ENCODE measurements at regions not wholly inside any gene's neighbourhood (a gene's known extent, or its start where the extent isn't known, plus 50 kb on each side); places are given as distances from the start of the nearest gene placed in this dataset.

DNA sequence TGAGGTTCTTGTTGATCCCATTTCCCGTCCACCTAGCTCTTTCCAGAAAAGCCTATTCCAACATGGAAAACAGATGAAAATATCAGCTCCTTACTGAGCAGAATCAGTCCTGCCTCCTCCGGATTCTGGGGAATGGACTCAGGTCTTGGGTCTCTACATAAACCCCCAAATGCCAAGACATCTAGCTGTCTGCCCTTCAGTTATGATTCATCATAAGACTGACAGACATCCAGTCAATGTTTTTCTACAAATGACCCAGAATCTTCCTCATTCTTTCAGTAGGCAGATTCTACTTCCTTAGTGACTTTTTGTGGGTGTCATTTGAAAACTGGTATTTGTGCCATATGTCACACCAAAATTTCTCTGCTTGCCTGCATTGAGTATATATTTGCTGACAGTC is 103.0 kb upstream of the TGFBR2 start:
- H2AFZ ChIP-seq (ENCODE audit: low read depth, low read length), result no peak overlapping the region
- 98% methylated on average over 2 of the region's 2 CpGs for WGBS
- H3K23ac ChIP-seq (ENCODE audit: low read length in 2 of 2), result no peak overlapping the region
- no peak overlapping the region for H3K27ac ChIP-seq (ENCODE audit: low read length, poor library complexity, severe bottlenecking)
- no peak overlapping the region for H4K8ac ChIP-seq (ENCODE audit: low read length)
- H2BK120ac ChIP-seq (ENCODE audit: low read depth, low read length), result no peak overlapping the region
- H2BK5ac ChIP-seq (ENCODE audit: low read depth, low read length, poor library complexity, severe bottlenecking), result no peak overlapping the region
- no peaks in the 10 kb centered on the region for H3K36me3 ChIP-seq (ENCODE audit: control insufficient read depth in 1 of 2, insufficient read depth in 2 of 2, low read depth in 1 of 2, low read length in 2 of 2)
- H3K4me2 ChIP-seq (ENCODE audit: low read length, poor library complexity, severe bottlenecking), result no peak overlapping the region
- no peaks in the 10 kb centered on the region for H3K9me3 ChIP-seq (ENCODE audit: control insufficient read depth, low read length)
- no peak overlapping the region for H3K14ac ChIP-seq (ENCODE audit: low read length in 2 of 2)
- H2BK15ac ChIP-seq (ENCODE audit: low read depth, poor library complexity, severe bottlenecking), result no peak overlapping the region
- H3K27me3 ChIP-seq (ENCODE audit: control insufficient read depth in 1 of 2, insufficient read depth in 1 of 2, low read length in 2 of 2), result no peaks in the 10 kb centered on the region
- no peak overlapping the region for H3K18ac ChIP-seq (ENCODE audit: low read depth in 1 of 2, low read length in 2 of 2)
- no peak overlapping the region for H4K91ac ChIP-seq (ENCODE audit: low read length)
- H2BK12ac ChIP-seq (ENCODE audit: low read length in 2 of 2), result peak overlapping the region in 1 of 2 experiments; percentile 42
- peaks cover 1% of the 10 kb centered on the region for H3K4me1 ChIP-seq (ENCODE audit: control insufficient read depth, insufficient read depth, low read depth, low read length)
- H3K4ac ChIP-seq (ENCODE audit: low read depth in 1 of 2, low read length in 2 of 2), result no peak overlapping the region
- H3K4me3 ChIP-seq (ENCODE audit: insufficient read depth in 1 of 2, low read depth in 1 of 2, low read length in 2 of 2), result no peak overlapping the region
- DNase-seq, result no peak
- H2AK5ac ChIP-seq (ENCODE audit: low read length, severe bottlenecking), result no peak overlapping the region
- no peaks in the 10 kb centered on the region for H3K79me1 ChIP-seq (replicated peaks; ENCODE audit: low read length, poor library complexity, severe bottlenecking)
- H3K9ac ChIP-seq (ENCODE audit: low read length), result no peak overlapping the region

DNA sequence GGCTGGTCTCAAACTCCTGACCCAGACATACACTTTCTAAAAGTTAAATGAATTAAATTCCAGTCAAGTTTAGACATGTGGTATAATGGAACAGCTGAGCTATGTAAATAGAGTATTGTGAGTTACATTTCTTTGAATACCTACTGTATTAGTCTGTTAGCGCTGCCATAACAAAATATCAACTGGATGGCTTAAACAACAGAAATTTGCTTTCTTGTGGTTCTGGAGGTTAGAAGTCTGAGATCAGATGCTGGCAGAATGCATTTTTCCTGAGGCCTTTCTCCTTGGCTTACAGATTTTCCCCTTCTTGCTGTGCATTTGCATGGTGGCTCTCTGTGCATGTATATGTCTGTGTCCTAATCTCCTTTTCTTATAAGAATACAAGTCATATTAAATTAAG is 101.5 kb upstream of the TGFBR2 start:
- Histone ChIP-seq H3K79me1 (replicated peaks; ENCODE audit: low read length, poor library complexity, severe bottlenecking) (no peaks in the 10 kb centered on the region), H2AK5ac (ENCODE audit: low read length, severe bottlenecking) (no peak overlapping the region), H3K4me2 (ENCODE audit: low read length, poor library complexity, severe bottlenecking) (no peak overlapping the region), H3K18ac (ENCODE audit: low read depth in 1 of 2, low read length in 2 of 2) (no peak overlapping the region), H3K4me1 (ENCODE audit: control insufficient read depth, insufficient read depth, low read depth, low read length) (peaks cover under 1% of the 10 kb centered on the region), H3K27me3 (ENCODE audit: control insufficient read depth in 1 of 2, insufficient read depth in 1 of 2, low read length in 2 of 2) (no peaks in the 10 kb centered on the region), H3K4ac (ENCODE audit: low read depth in 1 of 2, low read length in 2 of 2) (no peak overlapping the region), H3K14ac (ENCODE audit: low read length in 2 of 2) (no peak overlapping the region), H2AFZ (ENCODE audit: low read depth, low read length) (no peak overlapping the region), H2BK12ac (ENCODE audit: low read length in 2 of 2) (no peak overlapping the region), H3K23ac (ENCODE audit: low read length in 2 of 2) (no peak overlapping the region), H3K36me3 (ENCODE audit: control insufficient read depth in 1 of 2, insufficient read depth in 2 of 2, low read depth in 1 of 2, low read length in 2 of 2) (no peaks in the 10 kb centered on the region), H3K9ac (ENCODE audit: low read length) (no peak overlapping the region), H2BK5ac (ENCODE audit: low read depth, low read length, poor library complexity, severe bottlenecking) (no peak overlapping the region), H2BK15ac (ENCODE audit: low read depth, poor library complexity, severe bottlenecking) (no peak overlapping the region), H3K4me3 (ENCODE audit: insufficient read depth in 1 of 2, low read depth in 1 of 2, low read length in 2 of 2) (no peak overlapping the region), H3K27ac (ENCODE audit: low read length, poor library complexity, severe bottlenecking) (no peak overlapping the region), H3K9me3 (ENCODE audit: control insufficient read depth, low read length) (no peaks in the 10 kb centered on the region), H4K8ac (ENCODE audit: low read length) (no peak overlapping the region), H2BK120ac (ENCODE audit: low read depth, low read length) (no peak overlapping the region), H4K91ac (ENCODE audit: low read length) (no peak overlapping the region)
- DNase-seq, result no peak
- no CpG with 5 or more reads among the region's 1 CpG for WGBS

DNA sequence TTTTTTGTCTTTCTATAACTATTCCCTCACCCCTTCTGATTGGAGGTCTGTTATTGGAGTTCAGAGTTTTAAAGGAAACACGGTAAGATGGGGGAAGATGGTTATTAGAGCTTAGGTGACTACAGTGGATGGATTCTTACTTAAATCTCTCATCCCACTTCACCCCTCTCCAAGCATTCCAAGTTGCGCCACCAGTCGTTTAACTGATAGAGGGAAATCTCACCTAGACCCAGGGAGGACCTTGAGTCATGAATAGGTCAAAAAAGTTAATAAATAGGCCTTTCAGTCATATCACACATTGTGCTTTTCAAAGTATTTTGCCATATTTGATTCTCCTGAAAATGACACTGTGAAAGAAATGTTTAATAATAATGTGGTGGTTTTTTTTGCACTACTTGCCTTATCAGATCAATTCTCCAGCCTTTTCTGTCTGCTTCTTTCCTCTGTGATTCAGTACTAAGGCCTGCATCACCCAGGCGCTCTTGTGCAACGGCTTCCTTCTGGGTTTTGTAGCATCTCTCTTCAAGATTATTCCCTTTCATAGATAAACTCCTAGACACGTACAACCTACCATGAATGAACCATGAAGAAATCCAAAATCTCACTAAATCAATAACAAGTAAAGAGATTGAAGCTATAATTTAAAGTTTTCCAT is 100.4 kb upstream of the TGFBR2 start:
- WGBS, result 85% methylated on average over 3 of the region's 6 CpGs
- no peak overlapping the region for H2AK5ac ChIP-seq (ENCODE audit: low read length, severe bottlenecking)
- no peak overlapping the region for H3K27ac ChIP-seq (ENCODE audit: low read length, poor library complexity, severe bottlenecking)
- no peaks in the 10 kb centered on the region for H3K79me1 ChIP-seq (replicated peaks; ENCODE audit: low read length, poor library complexity, severe bottlenecking)
- no peaks in the 10 kb centered on the region for H3K9me3 ChIP-seq (ENCODE audit: control insufficient read depth, low read length)
- no peak overlapping the region for H3K9ac ChIP-seq (ENCODE audit: low read length)
- H3K4ac ChIP-seq (ENCODE audit: low read depth in 1 of 2, low read length in 2 of 2), result no peak overlapping the region
- H2BK15ac ChIP-seq (ENCODE audit: low read depth, poor library complexity, severe bottlenecking), result no peak overlapping the region
- no peak overlapping the region for H3K23ac ChIP-seq (ENCODE audit: low read length in 2 of 2)
- no peak overlapping the region for H3K4me3 ChIP-seq (ENCODE audit: insufficient read depth in 1 of 2, low read depth in 1 of 2, low read length in 2 of 2)
- H4K91ac ChIP-seq (ENCODE audit: low read length), result no peak overlapping the region
- peak; percentile 59 for DNase-seq
- H2BK12ac ChIP-seq (ENCODE audit: low read length in 2 of 2), result no peak overlapping the region
- H3K36me3 ChIP-seq (ENCODE audit: control insufficient read depth in 1 of 2, insufficient read depth in 2 of 2, low read depth in 1 of 2, low read length in 2 of 2), result no peaks in the 10 kb centered on the region
- no peak overlapping the region for H2BK5ac ChIP-seq (ENCODE audit: low read depth, low read length, poor library complexity, severe bottlenecking)
- H3K18ac ChIP-seq (ENCODE audit: low read depth in 1 of 2, low read length in 2 of 2), result no peak overlapping the region
- no peaks in the 10 kb centered on the region for H3K27me3 ChIP-seq (ENCODE audit: control insufficient read depth in 1 of 2, insufficient read depth in 1 of 2, low read length in 2 of 2)
- peaks cover 3% of the 10 kb centered on the region for H3K4me1 ChIP-seq (ENCODE audit: control insufficient read depth, insufficient read depth, low read depth, low read length)
- no peak overlapping the region for H2AFZ ChIP-seq (ENCODE audit: low read depth, low read length)
- no peak overlapping the region for H2BK120ac ChIP-seq (ENCODE audit: low read depth, low read length)
- no peak overlapping the region for H4K8ac ChIP-seq (ENCODE audit: low read length)
- no peak overlapping the region for H3K14ac ChIP-seq (ENCODE audit: low read length in 2 of 2)
- no peak overlapping the region for H3K4me2 ChIP-seq (ENCODE audit: low read length, poor library complexity, severe bottlenecking)

DNA sequence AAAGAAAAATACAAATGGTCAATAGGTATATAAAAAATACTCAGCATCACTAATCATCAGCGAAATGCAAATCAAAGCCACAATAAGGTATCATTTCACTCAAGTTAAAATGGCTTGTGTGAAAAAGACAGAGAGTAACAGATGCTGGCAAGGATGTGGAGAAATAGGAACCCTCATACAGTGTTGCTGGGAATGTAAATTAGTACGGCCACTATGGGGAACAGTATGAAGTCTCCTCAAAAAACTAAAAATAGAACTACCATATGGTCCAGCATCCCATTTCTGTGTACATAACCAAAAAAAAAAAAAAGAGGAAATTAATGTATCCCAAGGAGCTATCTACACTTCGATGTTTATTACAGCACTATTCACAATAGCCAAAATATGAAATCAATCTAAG is 98.1 kb upstream of the TGFBR2 start:
- Histone ChIP-seq H3K9me3 (ENCODE audit: control insufficient read depth, low read length) (no peaks in the 10 kb centered on the region), H3K36me3 (ENCODE audit: control insufficient read depth in 1 of 2, insufficient read depth in 2 of 2, low read depth in 1 of 2, low read length in 2 of 2) (no peaks in the 10 kb centered on the region), H3K4me3 (ENCODE audit: insufficient read depth in 1 of 2, low read depth in 1 of 2, low read length in 2 of 2) (no peak overlapping the region), H2BK12ac (ENCODE audit: low read length in 2 of 2) (no peak overlapping the region), H3K9ac (ENCODE audit: low read length) (no peak overlapping the region), H3K79me1 (replicated peaks; ENCODE audit: low read length, poor library complexity, severe bottlenecking) (no peaks in the 10 kb centered on the region), H3K4me2 (ENCODE audit: low read length, poor library complexity, severe bottlenecking) (no peak overlapping the region), H2BK120ac (ENCODE audit: low read depth, low read length) (no peak overlapping the region), H2BK15ac (ENCODE audit: low read depth, poor library complexity, severe bottlenecking) (no peak overlapping the region), H2AK5ac (ENCODE audit: low read length, severe bottlenecking) (no peak overlapping the region), H3K18ac (ENCODE audit: low read depth in 1 of 2, low read length in 2 of 2) (no peak overlapping the region), H4K8ac (ENCODE audit: low read length) (no peak overlapping the region), H3K4ac (ENCODE audit: low read depth in 1 of 2, low read length in 2 of 2) (no peak overlapping the region), H2BK5ac (ENCODE audit: low read depth, low read length, poor library complexity, severe bottlenecking) (no peak overlapping the region), H3K23ac (ENCODE audit: low read length in 2 of 2) (no peak overlapping the region), H3K27me3 (ENCODE audit: control insufficient read depth in 1 of 2, insufficient read depth in 1 of 2, low read length in 2 of 2) (no peaks in the 10 kb centered on the region), H4K91ac (ENCODE audit: low read length) (no peak overlapping the region), H2AFZ (ENCODE audit: low read depth, low read length) (no peak overlapping the region), H3K4me1 (ENCODE audit: control insufficient read depth, insufficient read depth, low read depth, low read length) (peaks cover 3% of the 10 kb centered on the region), H3K27ac (ENCODE audit: low read length, poor library complexity, severe bottlenecking) (no peak overlapping the region), H3K14ac (ENCODE audit: low read length in 2 of 2) (no peak overlapping the region)
- DNase-seq, result no peak
- WGBS, result 88% methylated on average over 1 of the region's 3 CpGs
